Liver (tissue), 8 donors: ENCODE measurements at regions not wholly inside any gene's neighbourhood (a gene's known extent, or its start where the extent isn't known, plus 50 kb on each side); places are given as distances from the start of the nearest gene placed in this dataset.

Experiments used
- DNase-seq: peaks from one replicate; pipeline ENCODE4 v3.0.0-alpha.2; 2017; ENCODE audit warnings: low spot score
- H3K27ac ChIP-seq, 2 donors: one replicate each; pipeline ENCODE4 v1.7.0; 2013; ENCODE audit warnings: inconsistent platforms in 2 of 2, low read length in 2 of 2, control low read depth in 1 of 2, low read depth in 1 of 2, mild to moderate bottlenecking in 1 of 2
- H3K27me3 ChIP-seq, 4 donors: one replicate each; pipeline versions ENCODE4 v1.6.1 to v1.7.0; 2013; ENCODE audit warnings: low read length in 3 of 4, inconsistent platforms in 1 of 4, mild to moderate bottlenecking in 1 of 4, moderate library complexity in 1 of 4; ENCODE audit not compliant: control insufficient read depth in 4 of 4, insufficient read depth in 4 of 4
- H3K36me3 ChIP-seq, 4 donors: one replicate each; pipeline versions ENCODE4 v1.6.1 to v1.7.0; 2013; ENCODE audit warnings: low read length in 3 of 4, mild to moderate bottlenecking in 3 of 4, low read depth in 1 of 4, moderate library complexity in 1 of 4; ENCODE audit not compliant: control insufficient read depth in 4 of 4, insufficient read depth in 3 of 4
- H3K4me1 ChIP-seq, 4 donors: one replicate each; pipeline versions ENCODE4 v1.6.1 to v1.7.0; 2013; ENCODE audit warnings: low read length in 3 of 4, mild to moderate bottlenecking in 3 of 4, moderate library complexity in 1 of 4; ENCODE audit not compliant: control insufficient read depth in 4 of 4, insufficient read depth in 4 of 4
- H3K4me3 ChIP-seq, 3 donors: one replicate each; pipeline versions ENCODE4 v1.6.1 to v1.7.0; 2013; ENCODE audit warnings: low read length in 3 of 3, control low read depth in 1 of 3, low read depth in 1 of 3, mild to moderate bottlenecking in 1 of 3
- H3K9ac ChIP-seq, 2 donors: one replicate each; pipeline ENCODE4 v1.7.0; 2013; ENCODE audit warnings: low read length in 2 of 2, mild to moderate bottlenecking in 2 of 2, moderate library complexity in 2 of 2, control low read depth in 1 of 2, low read depth in 1 of 2
- H3K9me3 ChIP-seq, 4 donors: one replicate each; pipeline versions ENCODE4 v1.6.1 to v1.7.0; 2013; ENCODE audit warnings: low read length in 3 of 4; ENCODE audit not compliant: control insufficient read depth in 4 of 4
- CTCF ChIP-seq: fragments of 150-350 bp; IDR thresholded peaks from 2 replicates; pipeline ENCODE4 v1.5.1; 2017; ENCODE audit warnings: improper control_type of control experiment, low read depth, low read length; ENCODE audit not compliant: missing input control
- EGR1 ChIP-seq, 2 donors: IDR thresholded peaks; 2 replicates each; pipeline ENCODE4 v1.6.1; 2016 to 2018; ENCODE audit warnings: antibody characterized with exemption in 2 of 2, low read depth in 2 of 2
- FOXA1 ChIP-seq: IDR thresholded peaks from 2 replicates; pipeline ENCODE4 v1.6.1; 2016; ENCODE audit warnings: antibody characterized with exemption
- FOXA2 ChIP-seq: IDR thresholded peaks from 2 replicates; pipeline ENCODE4 v1.6.1; 2016; ENCODE audit warnings: antibody characterized with exemption
- GABPA ChIP-seq, 2 donors: IDR thresholded peaks in 1 of 2; conservative IDR thresholded peaks in 1 of 2; 2 replicates each; pipeline ENCODE4 v1.6.1; 2016; ENCODE audit warnings: antibody characterized with exemption in 2 of 2, mild to moderate bottlenecking in 1 of 2, moderate library complexity in 1 of 2
- HNF4A ChIP-seq, 2 donors: conservative IDR thresholded peaks; 2 replicates each; pipeline ENCODE4 v1.6.1; 2016; ENCODE audit warnings: antibody characterized with exemption in 2 of 2, mild to moderate bottlenecking in 2 of 2
- JUND ChIP-seq, 2 donors: IDR thresholded peaks; 2 replicates each; pipeline ENCODE4 v1.6.1; 2016; ENCODE audit warnings: antibody characterized with exemption in 2 of 2
- MAX ChIP-seq: IDR thresholded peaks from 2 replicates; pipeline ENCODE4 v1.6.1; 2016; ENCODE audit warnings: antibody characterized with exemption
- NR2F2 ChIP-seq: IDR thresholded peaks from 2 replicates; pipeline ENCODE4 v1.6.1; 2016; ENCODE audit warnings: antibody characterized with exemption
- RAD21 ChIP-seq, 2 donors: IDR thresholded peaks; 2 replicates each; pipeline ENCODE4 v1.6.1; 2016; ENCODE audit warnings: antibody characterized with exemption in 2 of 2, mild to moderate bottlenecking in 2 of 2
- REST ChIP-seq: IDR thresholded peaks from 2 replicates; pipeline ENCODE4 v1.6.1; 2016; ENCODE audit warnings: antibody characterized with exemption, mild to moderate bottlenecking
- RXRA ChIP-seq, 2 donors: IDR thresholded peaks; 2 replicates each; pipeline ENCODE4 v1.6.1; 2017 to 2018; ENCODE audit warnings: antibody characterized with exemption in 2 of 2, mild to moderate bottlenecking in 1 of 2
- SP1 ChIP-seq: IDR thresholded peaks from 2 replicates; pipeline ENCODE4 v1.6.1; 2018; ENCODE audit warnings: antibody characterized with exemption, mild to moderate bottlenecking
- TAF1 ChIP-seq: conservative IDR thresholded peaks from 2 replicates; pipeline ENCODE4 v1.6.1; 2016; ENCODE audit warnings: antibody characterized with exemption, mild to moderate bottlenecking
- YY1 ChIP-seq: IDR thresholded peaks from 2 replicates; pipeline ENCODE4 v1.6.1; 2016; ENCODE audit warnings: antibody characterized with exemption, mild to moderate bottlenecking
- WGBS: extraction: QIAGEN DNeasy Blood & Tissue Kit; methylation state at CpG from one replicate; pipeline ENCODE4 v1.1.7; 2013; 5-methylcytosine and 5-hydroxymethylcytosine counted together
- TF ChIP-seq, protein P1 (sequence below): IDR thresholded peaks from 2 replicates; pipeline ENCODE4 v1.6.1; 2016; ENCODE audit warnings: antibody characterized with exemption
- TF ChIP-seq, protein P2 (sequence below): IDR thresholded peaks from 2 replicates; pipeline ENCODE4 v1.6.1; 2016; ENCODE audit warnings: antibody characterized with exemption
- donor health status: healthy.
- donor health status: healthy.
- donor health status: healthy.
- donor health status: healthy.
- donor health status: healthy.

DNA sequence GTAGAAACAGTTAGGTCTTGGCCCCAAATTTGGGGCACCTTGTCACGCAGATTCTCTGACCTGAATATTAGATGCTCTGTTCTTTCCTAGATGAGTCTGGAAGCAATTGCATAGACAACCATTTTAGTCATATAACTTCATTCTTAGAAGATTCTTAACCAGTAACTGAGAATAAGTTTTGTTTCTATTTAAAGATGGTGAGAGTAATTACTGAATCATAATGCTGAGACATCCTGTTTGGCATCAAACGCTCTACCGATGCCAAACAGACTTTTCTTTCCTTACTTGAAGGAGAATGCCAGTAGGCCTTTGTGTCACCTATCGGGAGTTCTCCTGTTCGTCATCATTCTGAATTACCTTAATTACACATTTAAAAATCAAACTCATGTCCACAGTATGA is 131.6 kb upstream of the ID4 start:
- Histone ChIP-seq H3K27ac (no peak overlapping the region), H3K4me3 (no peak overlapping the region), H3K4me1 (no peaks in the 10 kb centered on the region), H3K9me3 (no peaks in the 10 kb centered on the region), H3K27me3 (no peaks in the 10 kb centered on the region), H3K36me3 (no peaks in the 10 kb centered on the region), H3K9ac (no peak overlapping the region)
- TF ChIP-seq RXRA (IDR thresholded peaks at IDR 0.05): no peak
- no peak for TF ChIP-seq MAX
- no peak for TF ChIP-seq GABPA (IDR thresholded peaks at IDR 0.05 in 1 of 2, conservative IDR thresholded peaks at IDR 0.05 in 1 of 2)
- TF ChIP-seq, protein P1, sequence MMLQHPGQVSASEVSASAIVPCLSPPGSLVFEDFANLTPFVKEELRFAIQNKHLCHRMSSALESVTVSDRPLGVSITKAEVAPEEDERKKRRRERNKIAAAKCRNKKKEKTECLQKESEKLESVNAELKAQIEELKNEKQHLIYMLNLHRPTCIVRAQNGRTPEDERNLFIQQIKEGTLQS: no peak
- TF ChIP-seq, protein P2, sequence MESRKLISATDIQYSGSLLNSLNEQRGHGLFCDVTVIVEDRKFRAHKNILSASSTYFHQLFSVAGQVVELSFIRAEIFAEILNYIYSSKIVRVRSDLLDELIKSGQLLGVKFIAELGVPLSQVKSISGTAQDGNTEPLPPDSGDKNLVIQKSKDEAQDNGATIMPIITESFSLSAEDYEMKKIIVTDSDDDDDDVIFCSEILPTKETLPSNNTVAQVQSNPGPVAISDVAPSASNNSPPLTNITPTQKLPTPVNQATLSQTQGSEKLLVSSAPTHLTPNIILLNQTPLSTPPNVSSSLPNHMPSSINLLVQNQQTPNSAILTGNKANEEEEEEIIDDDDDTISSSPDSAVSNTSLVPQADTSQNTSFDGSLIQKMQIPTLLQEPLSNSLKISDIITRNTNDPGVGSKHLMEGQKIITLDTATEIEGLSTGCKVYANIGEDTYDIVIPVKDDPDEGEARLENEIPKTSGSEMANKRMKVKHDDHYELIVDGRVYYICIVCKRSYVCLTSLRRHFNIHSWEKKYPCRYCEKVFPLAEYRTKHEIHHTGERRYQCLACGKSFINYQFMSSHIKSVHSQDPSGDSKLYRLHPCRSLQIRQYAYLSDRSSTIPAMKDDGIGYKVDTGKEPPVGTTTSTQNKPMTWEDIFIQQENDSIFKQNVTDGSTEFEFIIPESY: no peak
- TF ChIP-seq CTCF: no peak
- no peak for TF ChIP-seq NR2F2
- no peak for TF ChIP-seq REST
- no peak for TF ChIP-seq JUND (IDR thresholded peaks at IDR 0.05)
- TF ChIP-seq EGR1 (IDR thresholded peaks at IDR 0.05; ENCODE audit: low read depth in 2 of 2): no peak
- DNase-seq: no peak
- 90% methylated on average over 5 of the region's 5 CpGs for WGBS

GRCh38 chr6:19712012-19712688 is 125.0 kb upstream of the ID4 start:
- no peak overlapping the region for H3K27ac ChIP-seq
- H3K4me1 ChIP-seq: no peaks in the 10 kb centered on the region
- peaks cover 0 to 5% (median 0%) of the 10 kb centered on the region in 4 donors for H3K27me3 ChIP-seq
- no peak overlapping the region for H3K4me3 ChIP-seq
- no peak overlapping the region for H3K9ac ChIP-seq
- WGBS: 87% methylated on average over 4 of the region's 4 CpGs
- H3K9me3 ChIP-seq: no peaks in the 10 kb centered on the region
- H3K36me3 ChIP-seq: no peaks in the 10 kb centered on the region
- no peak for DNase-seq
- TF ChIP-seq TAF1 (no peak), JUND (IDR thresholded peaks at IDR 0.05) (no peak), HNF4A (conservative IDR thresholded peaks at IDR 0.05) (no peak), CTCF (no peak), RAD21 (IDR thresholded peaks at IDR 0.05) (no peak), FOXA1 (no peak), GABPA (IDR thresholded peaks at IDR 0.05 in 1 of 2, conservative IDR thresholded peaks at IDR 0.05 in 1 of 2) (no peak), SP1 (no peak), FOXA2 (no peak), YY1 (no peak), RXRA (IDR thresholded peaks at IDR 0.05) (no peak)
- TF ChIP-seq, protein P1: no peak
- TF ChIP-seq, protein P2: no peak
